Endothelial cell of umbilical vein (primary cell): ENCODE measurements at regions not wholly inside any gene's neighbourhood (a gene's known extent, or its start where the extent isn't known, plus 50 kb on each side); places are given as distances from the start of the nearest gene placed in this dataset.

Experiments
- BruUV-seq: library from RNA; stranded (reverse); fragments of 400-500 nt; replicated peaks from 2 replicates; lab custom pipeline; 2021; lab: Mats Ljungman, UMichigan
- CTCF ChIA-PET: fragments of 300-600, 350-600 bp; sonication (Branson Sonifier 250); formaldehyde crosslinking; loops from one replicate; lab custom pipeline; 2021; ENCODE audit warnings: antibody characterized with exemption, inconsistent platforms; lab: Charles Lee
- POLR2A ChIA-PET: fragments of 300-600, 350-600 bp; sonication (Branson Sonifier 250); formaldehyde crosslinking; loops from one replicate; lab custom pipeline; 2021; ENCODE audit warnings: antibody characterized with exemption, inconsistent platforms; lab: Charles Lee
- DNase-seq: peaks from one replicate; pipeline ENCODE4 v3.0.0-alpha.2; 2011; ENCODE audit warnings: low read depth, low spot score
- FAIRE-seq: peaks from 2 replicates; lab custom pipeline; 2011; peaks lifted over from hg19 to GRCh38; lab: Jason Lieb, UNC
- H2AFZ ChIP-seq: 2 replicates; pipeline ENCODE4 v1.6.0; 2012; ENCODE audit warnings: low read depth, low read length, control low read depth, inconsistent platforms
- H3K27ac ChIP-seq: 2 replicates; pipeline ENCODE4 v1.5.1; 2011; ENCODE audit warnings: low read depth, mild to moderate bottlenecking, control low read depth, low read length, moderate library complexity; ENCODE audit not compliant: insufficient read depth
- H3K27me3 ChIP-seq, 2 experiments: 2 replicates each; pipeline versions ENCODE4 v1.6.0 to v1.6.1; 2011; ENCODE audit warnings: low read length in 2 of 2, mixed read lengths in 1 of 2; ENCODE audit not compliant: control insufficient read depth in 2 of 2, insufficient read depth in 2 of 2
- H3K36me3 ChIP-seq, 2 experiments: 2 replicates in 1 of 2; 3 replicates in 1 of 2; pipeline ENCODE4 v1.5.1; 2011; ENCODE audit warnings: low read length in 2 of 2, mild to moderate bottlenecking in 1 of 2, moderate library complexity in 1 of 2; ENCODE audit not compliant: control insufficient read depth in 2 of 2, insufficient read depth in 2 of 2; ENCODE audit errors: extremely low read depth in 1 of 2
- H3K4me1 ChIP-seq: 3 replicates; pipeline ENCODE4 v1.5.1; 2011; ENCODE audit warnings: mild to moderate bottlenecking, low read length; ENCODE audit not compliant: control insufficient read depth, insufficient read depth; ENCODE audit errors: extremely low read depth
- H3K4me2 ChIP-seq: 2 replicates; pipeline ENCODE4 v1.6.1; 2011; ENCODE audit warnings: low read length, control low read depth, mixed read lengths; ENCODE audit not compliant: insufficient read depth
- H3K4me3 ChIP-seq, 3 experiments: fragments of 200-600 bp in 1 of 3; sonication (generic), shearing (Covaris generic) in 1 of 3; replicated peaks in 1 of 3; 2 replicates each; pipeline ENCODE4 v1.5.1; 2011 to 2016; ENCODE audit warnings: control low read depth in 3 of 3, low read length in 3 of 3, mild to moderate bottlenecking in 2 of 3, inconsistent platforms in 1 of 3, low read depth in 1 of 3, moderate library complexity in 1 of 3; ENCODE audit not compliant: insufficient read depth in 1 of 3
- H3K79me2 ChIP-seq: 2 replicates; pipeline ENCODE4 v1.6.0; 2012; ENCODE audit warnings: low read length, inconsistent platforms; ENCODE audit not compliant: control insufficient read depth, insufficient read depth
- H3K9ac ChIP-seq: replicated peaks from 2 replicates; pipeline ENCODE3; 2011; ENCODE audit warnings: low read length, control low read depth; ENCODE audit not compliant: insufficient read depth; ENCODE audit errors: extremely low read depth
- H3K9me1 ChIP-seq: replicated peaks from 3 replicates; pipeline ENCODE4 v1.6.0; 2011; ENCODE audit warnings: mild to moderate bottlenecking, low read length; ENCODE audit not compliant: control insufficient read depth, insufficient read depth; ENCODE audit errors: extremely low read depth
- H3K9me3 ChIP-seq: replicated peaks from 2 replicates; pipeline ENCODE4 v1.5.1; 2012; ENCODE audit warnings: low read length, inconsistent platforms; ENCODE audit not compliant: control insufficient read depth, insufficient read depth
- H4K20me1 ChIP-seq: replicated peaks from 2 replicates; pipeline ENCODE3; 2011; ENCODE audit warnings: mild to moderate bottlenecking, low read length; ENCODE audit not compliant: control insufficient read depth, insufficient read depth; ENCODE audit errors: extremely low read depth
- EZH2 ChIP-seq: IDR thresholded peaks from 2 replicates; pipeline ENCODE4 v1.6.1; 2012; ENCODE audit warnings: borderline replicate concordance, low read depth, mild to moderate bottlenecking, moderate library complexity, low read length, inconsistent platforms; ENCODE audit not compliant: severe bottlenecking
- FOS ChIP-seq: IDR thresholded peaks from 2 replicates; pipeline ENCODE4 v1.6.1; 2011; ENCODE audit warnings: mild to moderate bottlenecking, low read length, moderate library complexity, borderline replicate concordance; ENCODE audit not compliant: insufficient read depth
- GATA2 ChIP-seq: IDR thresholded peaks from 2 replicates; pipeline ENCODE4 v1.7.0; 2011; ENCODE audit warnings: low read depth, mild to moderate bottlenecking, moderate library complexity, mixed read lengths, low read length; ENCODE audit not compliant: insufficient read length, insufficient read depth
- JUN ChIP-seq: IDR thresholded peaks from 2 replicates; pipeline ENCODE4 v1.6.1; 2011; ENCODE audit warnings: borderline replicate concordance, low read depth; ENCODE audit not compliant: insufficient read length, insufficient read depth
- MYC ChIP-seq: IDR thresholded peaks from one replicate; pipeline ENCODE4 v1.6.1; 2011; ENCODE audit warnings: mild to moderate bottlenecking, low read depth, low read length
- POLR2A ChIP-seq: IDR thresholded peaks from 2 replicates; pipeline ENCODE4 v1.6.1; 2012; ENCODE audit warnings: low read depth, mild to moderate bottlenecking, control low read depth, low read length
- POLR2AphosphoS5 ChIP-seq: IDR thresholded peaks from 2 replicates; pipeline ENCODE4 v1.6.1; 2012; ENCODE audit warnings: low read depth, mild to moderate bottlenecking, control low read depth, low read length, moderate library complexity; ENCODE audit not compliant: insufficient read depth
- dilution Hi-C: fragments of 300-500 bp; cut with MboI; formaldehyde crosslinking; loops from one replicate; pipeline ENCODE4 v1.15.0; 2019; ENCODE audit warnings: low sequenced_read_pairs; ENCODE audit not compliant: extremely low pct_ligation_motif_present
- intact Hi-C: fragments of 100-400 bp; cut with micrococcal nuclease; formaldehyde crosslinking; loops from one replicate; pipeline ENCODE4 v1.10.0; 2022
- TF ChIP-seq, protein P1 (sequence below), 2 donors: IDR thresholded peaks; 1 replicate in 1 of 2; 2 replicates in 1 of 2; pipeline ENCODE4 v1.5.1; 2011; ENCODE audit warnings: low read length in 2 of 2, mild to moderate bottlenecking in 2 of 2, moderate library complexity in 2 of 2, control low read depth in 1 of 2, inconsistent platforms in 1 of 2, low read depth in 1 of 2; ENCODE audit not compliant: insufficient read depth in 1 of 2; ENCODE audit errors: extremely low read depth in 1 of 2
- TF ChIP-seq, protein P2 (sequence below): IDR thresholded peaks from 2 replicates; pipeline ENCODE4 v1.6.1; 2011; ENCODE audit not compliant: insufficient read depth, insufficient read length

DNA sequence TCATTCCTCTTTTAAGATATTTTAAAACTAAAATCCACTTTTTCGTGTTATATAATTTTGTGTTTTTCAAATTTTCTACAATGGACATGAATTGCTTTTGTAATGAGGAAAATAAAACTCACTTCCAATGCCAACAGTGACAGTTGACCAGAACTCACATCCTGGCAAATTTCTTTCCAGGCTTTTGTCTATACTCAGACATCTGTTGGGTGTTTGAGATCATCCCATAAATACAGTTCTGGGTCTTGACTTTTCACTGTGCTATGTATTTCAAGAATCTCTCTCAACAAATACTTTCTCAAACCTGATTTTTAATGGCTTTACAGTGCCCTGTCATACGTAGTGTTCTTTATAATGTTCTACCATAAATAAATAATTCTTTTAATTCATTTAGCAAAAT lies 57.6 kb downstream of the RPL37A start:
- POLR2A ChIA-PET: interaction anchor here (0.6 kb wide), 1 partner anchor 38 kb away, joined by 3 read pairs; no protein-coding TSS in a partner anchor

More for the DNA sequence above, 57.6 kb downstream of the RPL37A start:
- dilution Hi-C loops: no loop called here
- no peak overlapping the region for H3K4me3 ChIP-seq
- H3K9ac ChIP-seq: no peak overlapping the region
- CTCF ChIA-PET: no interaction called here
- no peaks in the 10 kb centered on the region for H3K79me2 ChIP-seq
- TF ChIP-seq JUN (no peak), POLR2AphosphoS5 (no peak), GATA2 (no peak), EZH2 (no peak), POLR2A (no peak), MYC (no peak), FOS (no peak)
- TF ChIP-seq, protein P1, sequence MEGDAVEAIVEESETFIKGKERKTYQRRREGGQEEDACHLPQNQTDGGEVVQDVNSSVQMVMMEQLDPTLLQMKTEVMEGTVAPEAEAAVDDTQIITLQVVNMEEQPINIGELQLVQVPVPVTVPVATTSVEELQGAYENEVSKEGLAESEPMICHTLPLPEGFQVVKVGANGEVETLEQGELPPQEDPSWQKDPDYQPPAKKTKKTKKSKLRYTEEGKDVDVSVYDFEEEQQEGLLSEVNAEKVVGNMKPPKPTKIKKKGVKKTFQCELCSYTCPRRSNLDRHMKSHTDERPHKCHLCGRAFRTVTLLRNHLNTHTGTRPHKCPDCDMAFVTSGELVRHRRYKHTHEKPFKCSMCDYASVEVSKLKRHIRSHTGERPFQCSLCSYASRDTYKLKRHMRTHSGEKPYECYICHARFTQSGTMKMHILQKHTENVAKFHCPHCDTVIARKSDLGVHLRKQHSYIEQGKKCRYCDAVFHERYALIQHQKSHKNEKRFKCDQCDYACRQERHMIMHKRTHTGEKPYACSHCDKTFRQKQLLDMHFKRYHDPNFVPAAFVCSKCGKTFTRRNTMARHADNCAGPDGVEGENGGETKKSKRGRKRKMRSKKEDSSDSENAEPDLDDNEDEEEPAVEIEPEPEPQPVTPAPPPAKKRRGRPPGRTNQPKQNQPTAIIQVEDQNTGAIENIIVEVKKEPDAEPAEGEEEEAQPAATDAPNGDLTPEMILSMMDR (IDR thresholded peaks at IDR 0.05; ENCODE audit: extremely low read depth in 1 of 2, insufficient read depth in 1 of 2, low read depth in 1 of 2, low read length in 2 of 2): no peak
- TF ChIP-seq, protein P2, sequence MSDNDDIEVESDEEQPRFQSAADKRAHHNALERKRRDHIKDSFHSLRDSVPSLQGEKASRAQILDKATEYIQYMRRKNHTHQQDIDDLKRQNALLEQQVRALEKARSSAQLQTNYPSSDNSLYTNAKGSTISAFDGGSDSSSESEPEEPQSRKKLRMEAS: no peak
- no peaks in the 10 kb centered on the region for H3K9me3 ChIP-seq
- no peak for DNase-seq
- H3K9me1 ChIP-seq: no peaks in the 10 kb centered on the region
- no peaks in the 10 kb centered on the region for H3K36me3 ChIP-seq
- H4K20me1 ChIP-seq: no peaks in the 10 kb centered on the region
- no peak overlapping the region for H3K4me2 ChIP-seq
- H3K27ac ChIP-seq: no peak overlapping the region
- H2AFZ ChIP-seq: no peak overlapping the region
- intact Hi-C loops: no loop called here
- no peaks in the 10 kb centered on the region for H3K27me3 ChIP-seq
- no peak for FAIRE-seq
- peaks cover 5% of the 10 kb centered on the region for H3K4me1 ChIP-seq
- no TSS peak for BruUV-seq
